ENCODE measurements at regions not wholly inside any gene's neighbourhood (a gene's known extent, or its start where the extent isn't known, plus 50 kb on each side); places are given as distances from the start of the nearest gene placed in this dataset.

DNA sequence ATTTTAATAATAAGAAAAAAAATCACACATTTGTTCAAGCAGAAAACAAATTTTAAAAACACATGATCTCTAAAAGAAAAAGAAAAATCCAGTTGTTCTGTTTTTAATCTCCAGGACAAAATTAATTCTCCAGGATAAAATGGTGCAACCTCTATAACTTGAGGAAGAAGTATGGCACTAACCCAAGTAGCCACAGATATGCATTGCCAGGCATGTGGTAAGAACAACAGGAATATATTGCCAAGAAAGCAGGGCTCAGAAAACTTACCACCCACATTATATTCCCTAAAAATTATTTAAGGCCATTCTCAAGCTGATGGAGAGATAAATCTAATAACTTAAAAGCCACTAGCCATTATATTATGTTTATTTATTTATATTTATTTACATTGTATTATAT, 295.7 kb upstream of the TMCO5A start:
- no peak for ATAC-seq (replicated peaks)
- Mint-ChIP-seq H3K9me3 (peaks cover 0 to 1% of the 10 kb centered on the region in 2 donors), H3K27ac (no peak overlapping the region), H3K36me3 (ENCODE audit: insufficient read depth) (no peaks in the 10 kb centered on the region), H3K4me3 (no peak overlapping the region), H3K4me1 (ENCODE audit: low read depth in 2 of 2) (no peaks in the 10 kb centered on the region), H3K27me3 (no peaks in the 10 kb centered on the region)
- no peak for DNase-seq

DNA sequence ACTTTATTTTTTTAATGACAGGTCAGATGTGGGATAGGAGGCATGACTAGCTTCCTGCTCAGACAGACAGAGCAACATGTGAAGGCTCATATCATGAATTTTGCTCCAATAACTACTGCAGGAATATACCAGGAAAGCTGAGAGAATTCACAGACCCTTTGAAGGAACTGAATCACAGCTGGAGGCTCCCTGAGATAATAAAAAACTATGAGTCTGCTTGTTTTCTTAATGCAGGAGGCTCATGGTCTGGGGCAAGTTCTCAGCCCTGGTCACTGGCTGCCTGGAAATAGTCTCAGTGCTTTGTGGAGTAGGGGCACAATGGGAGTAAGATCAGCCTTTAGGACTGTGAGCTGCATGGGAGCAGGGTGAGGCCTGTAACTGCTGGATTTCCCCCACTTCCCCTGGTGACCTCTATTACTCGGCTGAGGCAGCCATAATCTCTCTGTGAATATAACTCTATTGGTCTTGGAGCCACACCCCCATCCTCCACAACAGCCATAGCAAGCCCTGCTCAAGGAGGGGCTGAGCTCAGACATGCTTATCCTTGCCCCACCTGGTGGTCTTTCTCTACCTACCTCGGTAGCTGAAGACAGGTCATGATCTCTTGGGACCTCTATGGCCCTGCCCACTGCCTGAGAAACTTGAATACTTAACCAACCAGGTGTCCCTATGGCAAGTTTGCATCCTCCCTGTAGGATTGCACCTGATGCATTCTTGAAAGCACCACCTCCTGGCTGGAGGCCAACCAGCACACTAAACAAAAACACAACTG, 281.6 kb upstream of the TMCO5A start:
- DNase-seq (no peak), ATAC-seq (replicated peaks) (no peak)
- Mint-ChIP-seq H3K4me3 (no peak overlapping the region), H3K27me3 (no peaks in the 10 kb centered on the region), H3K9me3 (peaks cover 3 to 18% of the 10 kb centered on the region in 2 donors), H3K36me3 (ENCODE audit: insufficient read depth) (no peaks in the 10 kb centered on the region), H3K4me1 (ENCODE audit: low read depth in 2 of 2) (no peaks in the 10 kb centered on the region), H3K27ac (no peak overlapping the region)

DNA sequence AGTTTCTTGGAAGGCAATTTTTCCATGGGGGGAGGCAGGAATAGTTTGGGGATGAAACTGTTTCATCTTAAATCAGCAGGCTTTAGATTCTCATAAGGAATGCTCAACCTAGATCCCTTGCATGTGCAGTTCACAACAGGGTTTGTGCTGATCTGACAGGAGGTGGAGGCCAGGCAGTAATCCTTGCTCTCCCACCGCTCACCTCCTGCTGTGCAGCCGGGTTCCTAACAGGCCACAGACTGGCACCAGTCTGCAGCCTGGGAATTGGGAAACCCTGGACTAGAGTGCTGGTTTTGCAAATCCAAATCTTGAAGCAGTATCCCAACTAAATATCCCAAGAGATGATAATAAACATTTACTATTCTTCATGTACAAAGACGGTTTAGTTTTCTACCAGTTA, 256.3 kb upstream of the TMCO5A start:
- Mint-ChIP-seq H3K36me3 (ENCODE audit: insufficient read depth) (no peaks in the 10 kb centered on the region), H3K27me3 (no peaks in the 10 kb centered on the region), H3K4me3 (no peak overlapping the region), H3K4me1 (ENCODE audit: low read depth in 2 of 2) (no peaks in the 10 kb centered on the region), H3K27ac (no peak overlapping the region), H3K9me3 (no peaks in the 10 kb centered on the region)
- ATAC-seq (replicated peaks) (no peak), DNase-seq (no peak)

DNA sequence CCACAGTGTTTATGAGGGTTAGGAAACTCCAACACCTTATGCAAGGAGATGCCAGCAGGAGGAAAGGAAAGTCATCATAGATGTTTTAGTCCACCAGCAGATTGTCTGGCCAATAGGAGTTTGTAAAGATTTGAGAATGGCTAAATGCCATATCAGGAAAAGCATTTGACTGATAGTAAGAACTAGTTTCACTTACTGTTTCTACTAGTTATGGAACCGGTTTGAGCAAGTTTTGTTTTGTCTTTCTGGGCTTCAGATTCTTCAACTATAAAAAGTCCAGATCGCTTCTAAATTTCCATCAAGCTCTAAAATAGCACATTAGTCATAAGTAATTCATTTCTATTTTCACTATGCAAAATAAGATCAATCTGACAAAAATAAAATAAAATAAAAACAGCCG, 254.8 kb upstream of the TMCO5A start:
- no peak overlapping the region for H3K27ac Mint-ChIP-seq
- no peak for ATAC-seq (replicated peaks)

DNA sequence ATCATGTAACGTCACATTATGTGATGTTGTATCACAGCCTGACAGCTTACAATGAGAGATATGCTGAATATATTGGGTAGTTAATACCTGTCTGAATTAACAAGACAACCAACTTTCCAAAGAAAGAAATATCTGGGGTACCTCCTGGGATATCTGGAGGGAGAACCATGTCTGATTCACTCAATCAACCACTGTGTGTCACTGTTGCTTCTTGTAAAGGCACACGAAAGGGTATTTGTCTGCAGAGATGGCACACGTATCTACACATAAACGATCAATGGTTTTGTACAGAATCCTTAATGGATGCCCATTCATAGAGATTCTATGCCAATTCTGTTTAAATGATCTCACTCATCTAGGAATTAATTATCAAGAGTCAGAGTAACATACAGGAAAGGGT, 252.1 kb upstream of the TMCO5A start:
- H3K27ac Mint-ChIP-seq: no peak overlapping the region
- ATAC-seq (replicated peaks) (no peak), DNase-seq (no peak)
- H3K36me3 Mint-ChIP-seq (ENCODE audit: insufficient read depth): no peaks in the 10 kb centered on the region
- peaks cover 0 to 10% of the 10 kb centered on the region in 2 donors for H3K9me3 Mint-ChIP-seq
- H3K27me3 Mint-ChIP-seq: no peaks in the 10 kb centered on the region
- no peaks in the 10 kb centered on the region for H3K4me1 Mint-ChIP-seq (ENCODE audit: low read depth in 2 of 2)
- no peak overlapping the region for H3K4me3 Mint-ChIP-seq

More for the DNA sequence above, 254.8 kb upstream of the TMCO5A start:
- no peaks in the 10 kb centered on the region for H3K4me1 Mint-ChIP-seq (ENCODE audit: low read depth in 2 of 2)
- no peaks in the 10 kb centered on the region for H3K36me3 Mint-ChIP-seq (ENCODE audit: insufficient read depth)
- no peak overlapping the region for H3K4me3 Mint-ChIP-seq
- no peaks in the 10 kb centered on the region for H3K27me3 Mint-ChIP-seq
- peaks cover 0 to 6% of the 10 kb centered on the region in 2 donors for H3K9me3 Mint-ChIP-seq
- DNase-seq: no peak

DNA sequence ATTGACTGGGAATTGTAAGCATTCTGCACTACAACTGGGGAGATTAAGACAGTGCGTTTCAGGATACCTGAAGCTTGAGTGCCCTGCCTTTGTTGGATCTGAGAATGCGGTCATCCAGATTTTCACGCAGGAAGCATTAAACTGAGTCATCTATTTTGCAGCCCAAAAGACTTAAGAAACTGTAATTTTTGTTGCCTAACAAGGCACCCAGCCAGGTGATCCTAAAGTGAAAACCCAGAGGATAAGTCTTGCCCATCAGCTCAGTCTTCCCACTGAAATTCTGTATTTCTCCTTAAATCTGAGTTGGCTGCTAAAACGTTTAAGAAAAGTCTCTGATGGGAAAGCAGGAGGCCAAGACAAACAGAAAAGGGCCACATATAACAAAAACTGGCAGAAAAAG, 242.5 kb upstream of the TMCO5A start:
- Mint-ChIP-seq H3K4me1 (ENCODE audit: low read depth in 2 of 2) (no peaks in the 10 kb centered on the region), H3K27me3 (no peaks in the 10 kb centered on the region), H3K4me3 (no peak overlapping the region), H3K36me3 (ENCODE audit: insufficient read depth) (no peaks in the 10 kb centered on the region), H3K9me3 (no peaks in the 10 kb centered on the region), H3K27ac (no peak overlapping the region)
- ATAC-seq (replicated peaks): no peak
- DNase-seq: no peak

DNA sequence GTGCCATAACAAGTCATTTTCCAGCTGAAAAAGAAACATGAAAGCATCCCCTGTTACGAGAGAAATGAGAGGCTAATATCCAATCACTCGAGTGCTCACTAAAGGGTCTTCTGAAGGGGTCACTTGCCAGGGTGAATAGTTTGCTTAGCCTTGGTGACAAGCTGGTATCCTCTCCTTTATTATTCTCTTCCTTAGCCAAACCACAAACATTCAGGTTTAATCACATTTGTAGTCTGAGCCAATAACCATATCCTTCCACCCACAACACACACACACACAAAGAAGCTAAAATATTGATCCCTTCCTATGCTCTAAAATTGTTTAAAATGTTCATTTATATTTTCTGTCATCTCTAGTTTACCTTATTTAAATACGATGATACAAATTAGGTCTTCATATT, 240.5 kb upstream of the TMCO5A start:
- ATAC-seq (replicated peaks) (no peak), DNase-seq (no peak)
- Mint-ChIP-seq H3K4me3 (no peak overlapping the region), H3K27ac (no peak overlapping the region), H3K9me3 (no peaks in the 10 kb centered on the region), H3K27me3 (no peaks in the 10 kb centered on the region), H3K36me3 (ENCODE audit: insufficient read depth) (no peaks in the 10 kb centered on the region), H3K4me1 (ENCODE audit: low read depth in 2 of 2) (no peaks in the 10 kb centered on the region)

DNA sequence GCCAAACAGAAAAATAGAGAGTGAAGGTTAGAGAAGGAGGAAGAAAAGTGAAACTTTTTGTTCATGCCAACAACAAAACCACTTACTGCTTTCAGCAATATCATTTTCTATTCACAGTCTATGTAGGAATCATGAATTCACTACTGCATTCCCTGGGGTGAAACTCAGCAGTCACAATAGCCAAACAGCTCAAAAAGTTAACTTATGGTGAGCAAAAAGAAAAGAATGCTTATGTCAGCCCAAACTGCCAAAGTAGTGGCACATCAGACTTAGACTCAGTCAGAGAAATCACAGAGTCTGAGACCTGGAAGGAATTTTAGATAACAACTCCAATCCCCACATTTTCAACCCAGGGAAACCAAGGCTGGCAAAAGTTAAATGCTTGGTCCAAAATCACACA, 238.7 kb upstream of the TMCO5A start:
- H3K4me1 Mint-ChIP-seq (ENCODE audit: low read depth in 2 of 2): no peaks in the 10 kb centered on the region

DNA sequence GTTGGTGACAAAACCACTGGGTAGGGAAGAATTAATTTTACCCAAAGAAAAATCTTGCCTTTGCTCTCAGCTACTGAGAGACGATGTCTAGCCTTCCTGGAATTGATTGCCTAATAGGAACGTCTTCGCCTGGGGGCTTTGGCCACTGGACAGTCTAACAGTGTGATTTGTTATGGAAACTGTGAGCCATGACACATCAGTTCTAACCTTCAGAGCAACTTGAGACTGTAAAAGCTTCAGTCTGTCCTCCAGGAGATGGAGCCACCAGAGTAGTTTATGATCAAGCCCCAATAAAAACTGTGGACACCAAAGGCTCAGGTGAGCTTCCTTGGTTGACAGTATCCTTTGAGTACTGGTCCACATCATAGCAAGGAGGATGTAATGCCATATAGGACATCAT, 235.8 kb upstream of the TMCO5A start:
- Mint-ChIP-seq H3K27me3 (no peaks in the 10 kb centered on the region), H3K36me3 (ENCODE audit: insufficient read depth) (no peaks in the 10 kb centered on the region), H3K9me3 (no peaks in the 10 kb centered on the region), H3K4me1 (ENCODE audit: low read depth in 2 of 2) (no peaks in the 10 kb centered on the region), H3K4me3 (no peak overlapping the region), H3K27ac (no peak overlapping the region)
- ATAC-seq (replicated peaks): no peak
- DNase-seq: no peak

More for the DNA sequence above, 238.7 kb upstream of the TMCO5A start:
- no peaks in the 10 kb centered on the region for H3K27me3 Mint-ChIP-seq
- no peak overlapping the region for H3K27ac Mint-ChIP-seq
- DNase-seq (no peak), ATAC-seq (replicated peaks) (no peak)
- no peak overlapping the region for H3K4me3 Mint-ChIP-seq
- H3K9me3 Mint-ChIP-seq: no peaks in the 10 kb centered on the region
- no peaks in the 10 kb centered on the region for H3K36me3 Mint-ChIP-seq (ENCODE audit: insufficient read depth)

DNA sequence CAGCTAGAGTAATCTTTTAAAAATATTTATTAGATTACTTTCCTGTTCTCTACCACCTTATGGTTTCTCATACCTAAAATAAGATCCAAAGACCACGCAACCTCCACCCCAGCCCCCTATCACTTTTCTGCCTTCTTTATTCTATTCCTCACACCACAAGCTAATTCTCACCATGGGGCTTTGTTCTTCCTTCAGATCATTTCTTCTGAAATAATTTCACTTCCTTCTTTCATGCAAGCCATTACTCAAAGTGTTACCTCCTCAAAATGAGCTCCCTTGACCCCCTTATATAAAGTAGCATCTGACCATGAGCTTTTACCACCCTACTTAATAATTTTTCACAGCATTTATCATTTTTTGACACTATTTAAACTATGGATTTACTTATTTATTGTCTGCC, 233.2 kb upstream of the TMCO5A start:
- Mint-ChIP-seq H3K4me3 (no peak overlapping the region), H3K36me3 (ENCODE audit: insufficient read depth) (no peaks in the 10 kb centered on the region), H3K9me3 (no peaks in the 10 kb centered on the region), H3K27ac (no peak overlapping the region), H3K27me3 (no peaks in the 10 kb centered on the region), H3K4me1 (ENCODE audit: low read depth in 2 of 2) (no peaks in the 10 kb centered on the region)
- no peak for ATAC-seq (replicated peaks)
- no peak for DNase-seq

DNA sequence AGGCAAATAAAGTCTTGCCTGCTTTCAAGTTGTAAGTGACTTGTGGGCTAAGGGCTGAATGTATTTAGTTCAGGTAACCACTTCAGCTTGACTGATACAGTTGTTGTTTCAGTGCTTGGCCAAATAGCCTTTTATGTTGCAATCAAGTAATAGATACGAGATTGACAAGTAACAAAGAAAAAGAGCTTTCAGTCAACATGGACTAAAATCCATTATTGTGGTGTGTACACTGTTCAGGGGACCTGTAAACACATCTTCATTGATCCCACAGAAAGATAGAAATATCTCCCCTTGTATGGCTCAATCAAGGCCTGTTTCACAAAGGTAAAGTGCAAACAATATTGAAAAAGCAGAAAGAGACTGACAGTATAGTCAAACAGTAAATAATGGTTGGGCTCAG, 224.8 kb upstream of the TMCO5A start:
- H3K9me3 Mint-ChIP-seq: peaks cover 0 to 2% of the 10 kb centered on the region in 2 donors
- H3K36me3 Mint-ChIP-seq (ENCODE audit: insufficient read depth): no peaks in the 10 kb centered on the region
- ATAC-seq (replicated peaks) (no peak), DNase-seq (no peak)
- no peak overlapping the region for H3K4me3 Mint-ChIP-seq
- no peak overlapping the region for H3K27ac Mint-ChIP-seq
- no peaks in the 10 kb centered on the region for H3K4me1 Mint-ChIP-seq (ENCODE audit: low read depth in 2 of 2)
- H3K27me3 Mint-ChIP-seq: no peaks in the 10 kb centered on the region

DNA sequence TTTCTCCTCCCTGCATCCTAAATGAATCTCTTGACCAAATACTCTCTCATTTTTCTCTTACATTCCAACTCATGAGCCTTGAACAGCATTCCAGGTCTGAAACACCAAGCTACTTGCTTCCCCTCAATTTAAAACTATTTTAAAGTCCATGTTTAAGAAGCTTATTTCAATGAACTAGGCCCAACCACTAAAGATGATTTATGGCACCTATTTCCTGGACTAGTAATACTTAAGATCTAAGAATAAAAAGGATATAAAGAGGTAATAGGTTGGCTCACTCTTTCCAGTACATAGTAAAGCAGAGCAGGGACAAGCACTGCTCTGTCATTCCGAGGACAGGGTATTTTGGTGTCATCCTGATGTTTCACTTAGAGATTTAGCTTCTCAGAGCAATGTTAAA, 219.3 kb upstream of the TMCO5A start:
- DNase-seq: no peak
- no peak overlapping the region for H3K4me3 Mint-ChIP-seq
- H3K4me1 Mint-ChIP-seq (ENCODE audit: low read depth in 2 of 2): no peaks in the 10 kb centered on the region
- H3K9me3 Mint-ChIP-seq: peaks cover 0 to 4% of the 10 kb centered on the region in 2 donors
- no peak for ATAC-seq (replicated peaks)
- H3K27me3 Mint-ChIP-seq: no peaks in the 10 kb centered on the region
- no peaks in the 10 kb centered on the region for H3K36me3 Mint-ChIP-seq (ENCODE audit: insufficient read depth)
- H3K27ac Mint-ChIP-seq: no peak overlapping the region

DNA sequence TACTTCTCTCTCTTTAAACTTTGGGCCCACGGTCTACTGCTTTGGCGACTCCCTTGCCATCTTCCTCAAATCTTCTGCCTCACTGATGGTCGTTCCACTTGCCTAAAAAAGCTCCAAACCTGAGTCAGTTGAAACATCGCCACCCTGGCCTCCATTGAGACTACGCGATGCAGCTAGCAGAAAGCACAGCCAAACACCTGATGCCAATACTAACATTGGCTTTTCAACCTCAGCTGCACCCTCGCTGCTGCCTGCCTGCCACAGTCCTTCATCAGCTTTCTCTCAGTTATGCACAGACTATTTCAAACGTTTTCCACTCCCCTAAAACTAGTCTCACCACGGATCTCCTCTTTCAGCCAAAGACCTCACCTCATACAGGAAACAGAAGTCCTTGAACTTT, 214.2 kb upstream of the TMCO5A start:
- no peaks in the 10 kb centered on the region for H3K27me3 Mint-ChIP-seq
- DNase-seq (no peak), ATAC-seq (replicated peaks) (no peak)
- no peaks in the 10 kb centered on the region for H3K36me3 Mint-ChIP-seq (ENCODE audit: insufficient read depth)
- peaks cover 0 to 2% of the 10 kb centered on the region in 2 donors for H3K9me3 Mint-ChIP-seq
- no peak overlapping the region for H3K4me3 Mint-ChIP-seq
- no peak overlapping the region for H3K27ac Mint-ChIP-seq
- H3K4me1 Mint-ChIP-seq (ENCODE audit: low read depth in 2 of 2): no peaks in the 10 kb centered on the region

DNA sequence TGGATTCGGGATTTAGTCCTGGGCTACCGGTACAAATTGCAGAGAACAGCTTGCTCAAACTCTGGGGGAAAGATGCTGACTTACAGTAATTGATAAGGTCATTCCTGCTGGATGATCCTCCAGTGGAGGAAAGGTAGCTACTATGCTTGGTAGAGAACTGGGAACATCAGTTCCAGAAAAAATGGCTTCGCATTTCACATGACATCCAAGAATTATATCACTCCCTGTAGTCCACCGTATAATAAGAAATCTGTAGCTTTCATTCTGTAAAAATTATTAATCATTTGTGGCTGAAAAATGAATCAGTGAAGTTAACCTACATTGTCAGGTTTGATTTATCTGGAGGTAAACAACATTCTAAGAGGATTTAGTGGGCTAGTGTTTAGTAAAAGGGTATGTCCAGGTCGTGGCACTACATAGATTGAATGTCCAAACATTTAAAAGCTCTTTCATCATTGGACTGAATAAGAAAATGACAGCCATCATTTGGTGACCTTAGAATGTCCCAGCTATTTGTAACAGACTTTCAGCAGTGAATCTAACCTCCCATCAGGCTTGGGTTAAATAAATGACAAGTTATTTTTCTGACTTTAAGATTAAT, 203.2 kb upstream of the TMCO5A start:
- Mint-ChIP-seq H3K9me3 (no peaks in the 10 kb centered on the region), H3K4me3 (no peak overlapping the region), H3K36me3 (ENCODE audit: insufficient read depth) (no peaks in the 10 kb centered on the region)

More for the DNA sequence above, 203.2 kb upstream of the TMCO5A start:
- Mint-ChIP-seq H3K4me1 (ENCODE audit: low read depth in 2 of 2) (no peaks in the 10 kb centered on the region), H3K27ac (no peak overlapping the region), H3K27me3 (no peaks in the 10 kb centered on the region)
- ATAC-seq (replicated peaks) (no peak), DNase-seq (no peak)

Data from effector memory CD8-positive, alpha-beta T cell (primary cell).